HEK293 (cell line): ENCODE measurements at regions not wholly inside any gene's neighbourhood (a gene's known extent, or its start where the extent isn't known, plus 50 kb on each side); places are given as distances from the start of the nearest gene placed in this dataset.

Experiments used
- CTCF ChIA-PET: fragments of 350-600 bp; formaldehyde crosslinking; extraction: SDS; loops from one replicate; lab custom pipeline; 2021; ENCODE audit warnings: antibody characterized with exemption; lab: Yijun Ruan, JAX
- POLR2A ChIA-PET: fragments of 300-600 bp; formaldehyde crosslinking; extraction: SDS; loops from one replicate; lab custom pipeline; 2020; ENCODE audit warnings: antibody characterized with exemption, inconsistent platforms; lab: Yijun Ruan, JAX
- H3K27ac ChIP-seq: fragments of 200-500 bp; sonication (Bioruptor generic); 2 replicates; pipeline ENCODE4 v1.5.1; 2014; ENCODE audit warnings: low read depth, low read length, control low read depth, inconsistent platforms; ENCODE audit errors: extremely low read depth
- H3K36me3 ChIP-seq, 2 experiments: fragments of 200-500 bp in 1 of 2; sonication (Bioruptor generic) in 1 of 2; 1 replicate in 1 of 2; 2 replicates in 1 of 2; pipeline ENCODE4 v1.5.1; 2014 to 2017; ENCODE audit warnings: inconsistent platforms in 2 of 2, low read length in 2 of 2; ENCODE audit not compliant: control insufficient read depth in 2 of 2, insufficient read depth in 1 of 2
- H3K4me1 ChIP-seq: fragments of 200-500 bp; sonication (Bioruptor generic); 2 replicates; pipeline ENCODE4 v1.5.1; 2014; ENCODE audit warnings: mild to moderate bottlenecking, low read length, inconsistent platforms; ENCODE audit not compliant: control insufficient read depth, insufficient read depth
- H3K4me3 ChIP-seq: 2 replicates; pipeline ENCODE4 v1.5.1; 2011; ENCODE audit warnings: low read depth, mild to moderate bottlenecking, control low read depth, low read length, moderate library complexity
- H3K9me3 ChIP-seq: fragments of 200-500 bp; sonication (Bioruptor generic); 2 replicates; pipeline ENCODE4 v1.5.1; 2014; ENCODE audit warnings: low read depth, low read length, inconsistent platforms; ENCODE audit not compliant: control insufficient read depth, insufficient read depth
- BCL11B ChIP-seq: fragments of 450-650 bp; formaldehyde crosslinking; IDR thresholded peaks from 2 replicates; pipeline ENCODE4 v1.5.1; 2016; ENCODE audit warnings: low read depth, missing biosample characterization, missing genetic modification characterization
- OSR2 ChIP-seq: fragments of 450-650 bp; formaldehyde crosslinking; IDR thresholded peaks from 2 replicates; pipeline ENCODE4 v1.5.1; 2016; ENCODE audit warnings: missing biosample characterization, missing genetic modification characterization
- SCRT2 ChIP-seq: fragments of 450-650 bp; formaldehyde crosslinking; IDR thresholded peaks from 2 replicates; pipeline ENCODE4 v1.5.1; 2016; ENCODE audit warnings: missing biosample characterization, missing genetic modification characterization
- SETDB1 ChIP-seq: IDR thresholded peaks from one replicate; pipeline ENCODE4 v1.6.1; 2017; ENCODE audit warnings: mild to moderate bottlenecking, low read length, moderate library complexity, mixed read lengths; ENCODE audit not compliant: insufficient read length
- TRIM28 ChIP-seq: IDR thresholded peaks from 2 replicates; pipeline ENCODE4 v1.6.1; 2011; ENCODE audit warnings: low read length, control low read depth, borderline replicate concordance
- YY2 ChIP-seq: fragments of 450-650 bp; formaldehyde crosslinking; IDR thresholded peaks from 2 replicates; pipeline ENCODE4 v1.5.1; 2016; ENCODE audit warnings: missing biosample characterization, missing genetic modification characterization
- ZNF132 ChIP-seq: fragments of 450-650 bp; formaldehyde crosslinking; IDR thresholded peaks from 2 replicates; pipeline ENCODE4 v1.5.1; 2017; ENCODE audit warnings: missing biosample characterization, missing genetic modification characterization, borderline replicate concordance
- ZNF175 ChIP-seq: fragments of 450-650 bp; formaldehyde crosslinking; IDR thresholded peaks from 2 replicates; pipeline ENCODE4 v1.5.1; 2016; ENCODE audit warnings: missing biosample characterization, missing genetic modification characterization
- ZNF24 ChIP-seq: fragments of 450-650 bp; formaldehyde crosslinking; IDR thresholded peaks from 2 replicates; pipeline ENCODE4 v1.5.1; 2016; ENCODE audit warnings: missing biosample characterization, missing genetic modification characterization
- ZNF335 ChIP-seq: fragments of 450-650 bp; formaldehyde crosslinking; conservative IDR thresholded peaks from 2 replicates; pipeline ENCODE4 v1.5.1; 2016; ENCODE audit warnings: missing biosample characterization, missing genetic modification characterization
- ZNF596 ChIP-seq: fragments of 450-650 bp; IDR thresholded peaks from 2 replicates; pipeline ENCODE4 v1.5.0; 2018; ENCODE audit warnings: missing biosample characterization, mild to moderate bottlenecking, missing genetic modification characterization, moderate library complexity
- ZNF623 ChIP-seq: fragments of 450-650 bp; formaldehyde crosslinking; IDR thresholded peaks from 2 replicates; pipeline ENCODE4 v1.5.1; 2016; ENCODE audit warnings: missing biosample characterization, missing genetic modification characterization
- ZNF654 ChIP-seq: fragments of 450-650 bp; formaldehyde crosslinking; IDR thresholded peaks from 2 replicates; pipeline ENCODE4 v1.5.1; 2016; ENCODE audit warnings: low read depth, missing biosample characterization, missing genetic modification characterization
- ZSCAN30 ChIP-seq: fragments of 450-650 bp; IDR thresholded peaks from 2 replicates; pipeline ENCODE4 v1.5.1; 2018; ENCODE audit warnings: missing biosample characterization, mild to moderate bottlenecking, missing genetic modification characterization, moderate library complexity
- TF ChIP-seq, protein P1 (sequence below): fragments of 450-650 bp; formaldehyde crosslinking; IDR thresholded peaks from 2 replicates; pipeline ENCODE4 v1.5.1; 2016; ENCODE audit warnings: missing biosample characterization, missing genetic modification characterization
- TF ChIP-seq, protein P2 (sequence below): fragments of 450-650 bp; formaldehyde crosslinking; IDR thresholded peaks from 2 replicates; pipeline ENCODE4 v1.5.1; 2017; ENCODE audit warnings: missing biosample characterization, missing genetic modification characterization
- TF ChIP-seq, protein P3 (sequence below): fragments of 450-650 bp; formaldehyde crosslinking; IDR thresholded peaks from 2 replicates; pipeline ENCODE4 v1.5.1; 2016; ENCODE audit warnings: missing biosample characterization, missing genetic modification characterization

DNA sequence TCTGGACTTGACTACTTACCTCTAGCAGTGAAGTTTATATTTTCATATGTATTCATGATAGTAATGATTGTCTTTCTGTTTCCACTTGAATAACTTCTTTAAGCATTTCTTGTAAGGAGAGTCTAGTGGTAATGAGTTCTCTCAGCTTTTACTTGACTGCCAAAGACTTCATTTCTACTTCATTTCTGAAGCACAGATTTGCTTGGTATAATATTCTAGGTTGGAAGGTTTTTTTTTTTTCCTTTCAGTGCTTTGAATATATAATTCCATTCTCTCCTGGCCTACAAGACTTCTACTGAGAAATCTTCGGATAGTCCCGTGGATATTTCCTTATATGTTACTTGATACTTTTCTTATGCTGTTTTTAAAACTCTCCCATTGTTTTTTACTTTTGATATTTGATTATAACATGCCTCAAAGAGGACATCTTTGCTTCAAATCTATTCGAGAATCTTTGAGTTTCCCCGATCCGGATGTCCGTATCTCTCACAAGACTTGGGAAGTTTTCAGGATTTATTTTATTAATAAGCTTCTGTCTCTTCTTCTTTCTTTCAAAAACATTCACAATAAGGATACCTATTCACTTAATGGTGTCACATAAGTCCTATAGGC is 1560.0 kb downstream of the PCDH9 start:
- ChIA-PET CTCF (interaction anchor here (0.7 kb wide), 1 partner anchor 273 kb away, joined by 5 read pairs; no protein-coding TSS in a partner anchor), POLR2A (no interaction called here)
- H3K27ac ChIP-seq = no peak overlapping the region
- H3K36me3 ChIP-seq = no peaks in the 10 kb centered on the region
- no peak overlapping the region for H3K4me3 ChIP-seq
- H3K9me3 ChIP-seq = no peaks in the 10 kb centered on the region
- TF ChIP-seq ZNF623 = no peak
- TF ChIP-seq SETDB1 = peak; percentile 99
- peak; percentile 89; the same call in 1 of the 2 replicates for TF ChIP-seq TRIM28
- TF ChIP-seq, all 188 proteins: peak for 2
- no peaks in the 10 kb centered on the region for H3K4me1 ChIP-seq

DNA sequence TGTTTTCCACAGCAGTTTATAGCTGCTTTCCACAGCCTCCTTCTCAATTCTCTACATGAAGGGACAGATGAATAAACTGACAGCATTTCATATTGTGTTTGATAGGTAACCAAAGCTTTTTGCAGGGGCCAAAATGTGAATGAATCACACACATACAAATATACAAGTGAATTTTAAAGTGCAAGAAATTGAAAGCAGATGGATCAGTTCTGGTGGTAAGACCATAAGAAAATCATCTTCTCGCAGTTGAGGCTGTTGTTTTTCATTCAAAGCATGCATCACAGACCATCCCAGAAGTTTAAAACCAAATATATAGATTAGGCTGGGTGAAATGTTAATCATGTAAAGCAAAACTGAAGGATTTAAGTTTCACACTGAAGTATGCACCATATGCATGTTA is 1569.4 kb downstream of the PCDH9 start:
- Histone ChIP-seq H3K27ac (no peak overlapping the region), H3K4me1 (no peaks in the 10 kb centered on the region), H3K9me3 (no peaks in the 10 kb centered on the region), H3K36me3 (no peaks in the 10 kb centered on the region), H3K4me3 (no peak overlapping the region)
- TF ChIP-seq ZNF24 (tag by site-specific recombination) = no peak
- no peak for TF ChIP-seq ZNF596
- no peak for TF ChIP-seq BCL11B (tag by site-specific recombination)
- TF ChIP-seq OSR2 (tag by site-specific recombination) = no peak
- TF ChIP-seq SCRT2 (tag by site-specific recombination) = no peak
- no peak for TF ChIP-seq ZNF132 (tag by site-specific recombination)
- ChIA-PET POLR2A (no interaction called here), CTCF (no interaction called here)

DNA sequence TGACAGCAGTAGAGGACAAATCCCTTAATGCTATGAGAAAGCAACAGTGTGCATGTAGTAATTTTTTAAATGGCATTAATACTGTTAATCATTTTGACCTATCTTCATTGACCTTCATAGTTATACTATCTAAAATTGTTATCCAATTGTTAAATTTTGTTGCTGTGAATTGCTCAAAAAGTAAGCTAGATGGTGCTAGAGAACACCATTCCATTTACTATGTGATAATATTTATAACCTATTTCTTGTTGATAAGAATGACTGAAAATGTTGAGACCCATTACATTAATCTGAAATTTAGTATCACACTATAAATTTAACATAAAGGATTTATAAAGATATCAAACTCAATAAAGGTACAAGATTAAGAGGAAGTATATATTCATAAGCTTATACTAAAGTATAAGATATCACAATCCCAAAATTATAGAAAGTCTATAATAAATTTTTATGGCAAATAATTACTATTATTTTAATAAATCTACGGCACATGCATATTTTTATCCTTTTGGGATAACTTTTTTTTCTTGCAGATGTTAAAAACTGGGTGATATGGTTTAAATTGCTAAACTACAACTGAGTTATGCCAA is 1573.3 kb downstream of the PCDH9 start:
- Histone ChIP-seq H3K9me3 (no peaks in the 10 kb centered on the region), H3K27ac (no peak overlapping the region), H3K4me1 (no peaks in the 10 kb centered on the region), H3K36me3 (no peaks in the 10 kb centered on the region), H3K4me3 (no peak overlapping the region)
- ChIA-PET CTCF (interaction anchor here (0.5 to 1.5 kb wide), 9 partner anchors 10 to 1580 kb away, joined by 3 read pairs; no protein-coding TSS in a partner anchor), POLR2A (no interaction called here)
- TF ChIP-seq ZNF654 (tag by site-specific recombination) (peak; percentile 44; the same call in 1 of the 2 replicates), ZNF175 (tag by site-specific recombination) (no peak), YY2 (tag by site-specific recombination) (no peak)

DNA sequence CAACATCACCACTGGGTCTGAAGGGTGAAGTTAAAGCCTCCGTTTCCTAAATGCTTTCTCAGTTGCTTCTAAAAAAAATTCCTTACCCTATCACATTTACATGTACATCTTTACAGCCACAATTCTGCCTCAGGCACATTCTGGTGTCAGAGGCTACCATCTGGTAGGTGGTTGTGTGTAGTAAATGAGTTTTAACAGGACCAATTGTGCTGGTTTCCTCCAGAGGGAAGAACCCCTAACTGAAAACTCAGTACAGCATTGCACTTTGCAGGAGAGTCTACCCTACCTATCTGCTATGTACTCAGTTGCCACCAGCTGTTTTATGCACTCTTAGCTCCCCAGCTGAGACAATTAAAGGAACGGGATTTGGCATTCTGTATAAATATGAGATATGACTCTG is 1576.5 kb downstream of the PCDH9 start:
- POLR2A ChIA-PET = no interaction called here
- Histone ChIP-seq H3K36me3 (no peaks in the 10 kb centered on the region), H3K4me1 (no peaks in the 10 kb centered on the region), H3K9me3 (no peaks in the 10 kb centered on the region), H3K27ac (no peak overlapping the region), H3K4me3 (no peak overlapping the region)
- CTCF ChIA-PET = interaction anchor here (0.7 kb wide), 1 partner anchor 92 kb away, joined by 4 read pairs; no protein-coding TSS in a partner anchor
- peak; percentile 67; the same call in 1 of the 2 replicates for TF ChIP-seq TRIM28
- no peak for TF ChIP-seq ZNF335 (tag by site-specific recombination)

DNA sequence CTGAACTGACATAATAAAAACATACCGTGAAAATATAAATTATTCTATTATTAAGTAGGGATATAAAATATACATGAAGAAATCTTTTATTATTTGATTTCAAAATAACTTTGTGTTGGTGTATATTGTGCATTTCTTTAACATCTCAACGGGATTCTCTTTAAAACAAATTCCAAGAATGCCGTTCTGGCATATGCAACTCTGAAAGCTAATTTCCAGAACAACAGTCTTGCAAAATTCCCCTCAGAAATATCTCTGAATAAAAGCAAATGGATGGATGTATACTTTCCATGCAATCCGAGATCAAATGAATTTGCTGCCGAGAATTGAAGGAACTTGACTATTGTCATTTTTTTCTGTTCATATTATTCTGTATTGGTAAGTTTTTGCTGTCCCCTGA is 1579.8 kb downstream of the PCDH9 start:
- no peak overlapping the region for H3K27ac ChIP-seq
- H3K9me3 ChIP-seq = no peaks in the 10 kb centered on the region
- POLR2A ChIA-PET = no interaction called here
- no peaks in the 10 kb centered on the region for H3K36me3 ChIP-seq
- CTCF ChIA-PET = interaction anchor here (0.9 kb wide), 1 partner anchor 12 kb away, joined by 3 read pairs; no protein-coding TSS in a partner anchor
- TF ChIP-seq, protein P1, sequence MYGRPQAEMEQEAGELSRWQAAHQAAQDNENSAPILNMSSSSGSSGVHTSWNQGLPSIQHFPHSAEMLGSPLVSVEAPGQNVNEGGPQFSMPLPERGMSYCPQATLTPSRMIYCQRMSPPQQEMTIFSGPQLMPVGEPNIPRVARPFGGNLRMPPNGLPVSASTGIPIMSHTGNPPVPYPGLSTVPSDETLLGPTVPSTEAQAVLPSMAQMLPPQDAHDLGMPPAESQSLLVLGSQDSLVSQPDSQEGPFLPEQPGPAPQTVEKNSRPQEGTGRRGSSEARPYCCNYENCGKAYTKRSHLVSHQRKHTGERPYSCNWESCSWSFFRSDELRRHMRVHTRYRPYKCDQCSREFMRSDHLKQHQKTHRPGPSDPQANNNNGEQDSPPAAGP (tag by site-specific recombination) = no peak
- TF ChIP-seq, protein P2, sequence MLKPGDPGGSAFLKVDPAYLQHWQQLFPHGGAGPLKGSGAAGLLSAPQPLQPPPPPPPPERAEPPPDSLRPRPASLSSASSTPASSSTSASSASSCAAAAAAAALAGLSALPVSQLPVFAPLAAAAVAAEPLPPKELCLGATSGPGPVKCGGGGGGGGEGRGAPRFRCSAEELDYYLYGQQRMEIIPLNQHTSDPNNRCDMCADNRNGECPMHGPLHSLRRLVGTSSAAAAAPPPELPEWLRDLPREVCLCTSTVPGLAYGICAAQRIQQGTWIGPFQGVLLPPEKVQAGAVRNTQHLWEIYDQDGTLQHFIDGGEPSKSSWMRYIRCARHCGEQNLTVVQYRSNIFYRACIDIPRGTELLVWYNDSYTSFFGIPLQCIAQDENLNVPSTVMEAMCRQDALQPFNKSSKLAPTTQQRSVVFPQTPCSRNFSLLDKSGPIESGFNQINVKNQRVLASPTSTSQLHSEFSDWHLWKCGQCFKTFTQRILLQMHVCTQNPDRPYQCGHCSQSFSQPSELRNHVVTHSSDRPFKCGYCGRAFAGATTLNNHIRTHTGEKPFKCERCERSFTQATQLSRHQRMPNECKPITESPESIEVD (tag by site-specific recombination) = no peak
- TF ChIP-seq ZSCAN30 (tag by site-specific recombination) = no peak
- TF ChIP-seq, protein P3, sequence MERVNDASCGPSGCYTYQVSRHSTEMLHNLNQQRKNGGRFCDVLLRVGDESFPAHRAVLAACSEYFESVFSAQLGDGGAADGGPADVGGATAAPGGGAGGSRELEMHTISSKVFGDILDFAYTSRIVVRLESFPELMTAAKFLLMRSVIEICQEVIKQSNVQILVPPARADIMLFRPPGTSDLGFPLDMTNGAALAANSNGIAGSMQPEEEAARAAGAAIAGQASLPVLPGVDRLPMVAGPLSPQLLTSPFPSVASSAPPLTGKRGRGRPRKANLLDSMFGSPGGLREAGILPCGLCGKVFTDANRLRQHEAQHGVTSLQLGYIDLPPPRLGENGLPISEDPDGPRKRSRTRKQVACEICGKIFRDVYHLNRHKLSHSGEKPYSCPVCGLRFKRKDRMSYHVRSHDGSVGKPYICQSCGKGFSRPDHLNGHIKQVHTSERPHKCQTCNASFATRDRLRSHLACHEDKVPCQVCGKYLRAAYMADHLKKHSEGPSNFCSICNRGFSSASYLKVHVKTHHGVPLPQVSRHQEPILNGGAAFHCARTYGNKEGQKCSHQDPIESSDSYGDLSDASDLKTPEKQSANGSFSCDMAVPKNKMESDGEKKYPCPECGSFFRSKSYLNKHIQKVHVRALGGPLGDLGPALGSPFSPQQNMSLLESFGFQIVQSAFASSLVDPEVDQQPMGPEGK (tag by site-specific recombination) = no peak
- H3K4me3 ChIP-seq = no peak overlapping the region
- H3K4me1 ChIP-seq = no peaks in the 10 kb centered on the region
